GM06990 (cell line): ENCODE measurements at regions not wholly inside any gene's neighbourhood (a gene's known extent, or its start where the extent isn't known, plus 50 kb on each side); places are given as distances from the start of the nearest gene placed in this dataset.

Experiments used
- DNase-seq: peaks from one replicate; pipeline ENCODE4 v3.0.0-alpha.2; 2011; ENCODE audit not compliant: insufficient read length; ENCODE audit errors: extremely low read depth
- H3K27me3 ChIP-seq: replicated peaks from 2 replicates; pipeline ENCODE4 v1.6.0; 2011; ENCODE audit warnings: low read length; ENCODE audit not compliant: control insufficient read depth, insufficient read depth
- H3K36me3 ChIP-seq: 2 replicates; pipeline ENCODE4 v1.5.1; 2011; ENCODE audit warnings: low read length; ENCODE audit not compliant: control insufficient read depth, insufficient read depth
- H3K4me3 ChIP-seq: replicated peaks from 2 replicates; pipeline ENCODE4 v1.5.1; 2011; ENCODE audit warnings: low read depth, mild to moderate bottlenecking, control low read depth, low read length
- CTCF ChIP-seq: IDR thresholded peaks from 2 replicates; pipeline ENCODE4 v1.5.1; 2011; ENCODE audit warnings: low read length, control low read depth, mild to moderate bottlenecking, inconsistent platforms; ENCODE audit not compliant: insufficient read depth, poor library complexity, severe bottlenecking

- no peak for DNase-seq
- Histone ChIP-seq H3K4me3 (no peak overlapping the region), H3K36me3 (no peaks in the 10 kb centered on the region)
These were observed 121.9 kb upstream of the MEF2A start for GRCh38 chr15:99443768-99444446.

GRCh38 chr15:99445272-99445850 lies 120.4 kb upstream of the MEF2A start:
- Histone ChIP-seq H3K4me3 (no peak overlapping the region), H3K27me3 (no peaks in the 10 kb centered on the region), H3K36me3 (no peaks in the 10 kb centered on the region)
- DNase-seq, result no peak
- no peak for TF ChIP-seq CTCF

More at GRCh38 chr15:99443768-99444446, 121.9 kb upstream of the MEF2A start:
- H3K27me3 ChIP-seq, result no peaks in the 10 kb centered on the region; the same call in 1 of the 2 replicates
- no peak for TF ChIP-seq CTCF

GRCh38 chr15:99446565-99447496 lies 119.0 kb upstream of the MEF2A start:
- no peak for TF ChIP-seq CTCF
- no peaks in the 10 kb centered on the region for H3K27me3 ChIP-seq
- no peak for DNase-seq
- no peak overlapping the region for H3K4me3 ChIP-seq
- no peaks in the 10 kb centered on the region for H3K36me3 ChIP-seq

GRCh38 chr15:99447497-99448371 lies 118.0 kb upstream of the MEF2A start:
- no peak overlapping the region for H3K4me3 ChIP-seq
- H3K27me3 ChIP-seq, result no peaks in the 10 kb centered on the region
- DNase-seq, result no peak
- no peaks in the 10 kb centered on the region for H3K36me3 ChIP-seq
- TF ChIP-seq CTCF, result no peak

- no peak for DNase-seq
These were observed 116.3 kb upstream of the MEF2A start for GRCh38 chr15:99449514-99449913.

More at GRCh38 chr15:99449514-99449913, 116.3 kb upstream of the MEF2A start:
- TF ChIP-seq CTCF, result no peak
- no peaks in the 10 kb centered on the region for H3K27me3 ChIP-seq
- H3K36me3 ChIP-seq, result no peaks in the 10 kb centered on the region
- no peak overlapping the region for H3K4me3 ChIP-seq
